GM21576 (cell line): ENCODE measurements at regions not wholly inside any gene's neighbourhood (a gene's known extent, or its start where the extent isn't known, plus 50 kb on each side); places are given as distances from the start of the nearest gene placed in this dataset.

Experiments used
- ATAC-seq: cut with Tn5 transposase; IDR thresholded peaks from one replicate; pipeline ENCODE4 v1.9.1; 2021; ENCODE audit warnings: mild to moderate bottlenecking, moderate library complexity; ENCODE audit not compliant: unreplicated experiment

DNA sequence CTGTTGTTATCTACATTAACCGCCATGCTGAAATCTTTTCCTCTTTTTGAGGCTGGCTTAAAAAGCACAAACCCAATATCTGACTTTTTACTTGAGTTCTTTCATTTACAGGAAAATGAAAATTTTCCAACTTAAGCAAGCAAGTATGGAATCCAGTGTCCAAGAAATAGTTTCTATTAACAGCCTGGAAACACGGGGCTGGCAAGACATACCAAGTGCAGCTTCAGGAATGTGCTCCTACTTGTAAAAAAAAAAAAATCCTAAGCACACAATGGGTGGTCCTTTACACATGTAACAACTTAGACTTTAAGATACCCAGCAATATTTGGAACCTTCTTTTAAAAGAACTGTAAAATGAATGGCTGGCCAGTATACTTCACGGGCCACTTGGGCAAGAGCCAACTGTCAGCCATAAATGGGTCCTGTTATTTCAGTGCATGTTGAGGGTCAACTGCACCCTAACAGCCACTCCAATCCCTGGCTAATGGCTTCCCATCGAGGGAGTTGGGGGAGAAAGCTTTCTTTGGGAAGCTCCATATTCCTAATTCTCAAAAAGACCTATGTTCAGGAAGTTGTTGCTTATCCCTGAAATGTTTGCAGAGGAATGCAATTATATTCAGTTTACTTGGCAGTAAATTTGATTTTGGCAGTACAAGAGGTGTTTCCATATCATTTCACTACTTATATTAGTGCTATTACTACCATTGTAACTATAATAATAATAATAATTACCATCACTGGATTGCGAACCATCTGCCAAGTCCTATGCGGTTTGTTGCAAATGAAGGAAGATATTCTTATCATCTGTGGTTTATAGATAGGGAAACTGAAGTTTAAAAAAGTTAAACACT, 236.4 kb upstream of the TMEM72 start:
- no peak for ATAC-seq

DNA sequence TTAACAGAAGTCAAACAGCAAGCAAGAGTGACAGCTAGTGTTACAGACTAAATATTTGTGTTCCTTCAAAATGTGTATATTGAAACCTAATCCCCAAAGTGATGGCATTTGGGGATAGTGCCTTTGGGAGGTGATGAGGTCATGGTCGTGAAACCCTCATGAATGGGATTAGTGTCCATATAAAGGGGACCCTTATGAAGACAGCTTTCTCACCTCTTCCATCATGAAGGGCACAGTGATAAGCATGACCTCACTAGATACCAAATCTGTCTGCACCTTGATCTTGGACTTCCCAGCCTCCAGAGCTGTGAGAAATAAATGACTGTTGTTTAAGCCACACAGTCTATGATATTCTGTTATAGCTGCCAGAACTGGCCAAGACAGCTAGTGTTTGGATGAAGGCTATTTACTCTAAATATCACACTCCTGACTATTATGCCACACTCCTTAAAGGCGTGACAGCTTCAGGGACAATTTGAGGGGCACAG, 235.7 kb upstream of the TMEM72 start:
- no peak for ATAC-seq

DNA sequence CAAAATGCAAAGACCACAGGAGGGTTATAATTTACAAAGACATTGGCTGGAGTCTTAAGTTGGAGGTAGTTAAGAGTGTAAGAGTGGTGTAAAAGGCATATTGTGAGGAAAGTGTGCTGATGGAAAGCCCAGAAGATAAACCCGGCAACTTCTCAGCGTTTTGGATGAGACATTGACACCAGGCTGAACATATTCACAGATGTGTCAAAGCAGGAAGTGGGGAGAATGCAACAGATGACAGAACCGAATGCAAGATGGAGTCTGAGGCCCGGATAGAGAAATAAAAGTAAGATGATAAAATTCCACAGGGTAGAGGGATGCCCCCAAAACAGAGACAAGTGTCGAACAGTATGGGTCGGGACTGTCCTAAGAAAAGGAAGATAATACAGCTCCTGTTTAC, 230.4 kb upstream of the TMEM72 start:
- ATAC-seq, result no peak

DNA sequence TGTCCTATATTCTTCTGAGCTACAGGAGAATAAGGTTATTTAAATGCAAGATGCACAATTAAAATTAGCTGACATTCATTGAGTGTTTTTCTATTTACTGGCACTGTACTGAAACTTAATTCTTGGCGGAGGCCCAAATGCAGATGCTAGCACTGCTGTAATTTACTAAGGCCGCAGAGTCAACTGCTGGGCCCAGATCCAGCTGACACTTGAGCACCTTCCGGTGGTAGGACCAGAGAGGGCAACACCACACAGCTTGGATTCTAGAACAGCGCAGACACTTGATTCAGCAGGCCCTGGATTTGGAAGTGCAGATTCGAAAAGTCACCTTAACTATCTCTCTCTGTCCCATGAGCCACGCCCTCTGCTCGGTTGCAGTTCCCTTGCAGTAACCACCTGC, 228.6 kb upstream of the TMEM72 start:
- no peak for ATAC-seq

DNA sequence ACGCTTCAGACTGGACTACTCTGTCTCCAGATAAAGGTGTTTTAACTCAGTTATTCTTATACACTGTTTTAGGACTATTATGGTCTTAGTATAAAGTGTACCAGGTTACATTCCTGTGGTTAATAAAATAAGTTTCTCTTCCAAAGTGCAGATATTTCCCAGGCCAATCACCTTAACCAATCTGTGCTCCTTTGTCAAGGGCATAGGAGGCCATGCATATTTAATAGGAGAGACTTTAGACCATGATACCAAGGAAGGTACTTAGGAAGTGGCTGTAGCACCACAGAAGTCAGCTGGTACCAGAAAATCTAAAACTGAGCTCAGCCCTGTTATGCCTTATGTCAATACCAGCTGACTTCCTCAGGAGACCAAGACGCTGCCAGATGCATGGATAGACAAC, 226.5 kb upstream of the TMEM72 start:
- no peak for ATAC-seq

DNA sequence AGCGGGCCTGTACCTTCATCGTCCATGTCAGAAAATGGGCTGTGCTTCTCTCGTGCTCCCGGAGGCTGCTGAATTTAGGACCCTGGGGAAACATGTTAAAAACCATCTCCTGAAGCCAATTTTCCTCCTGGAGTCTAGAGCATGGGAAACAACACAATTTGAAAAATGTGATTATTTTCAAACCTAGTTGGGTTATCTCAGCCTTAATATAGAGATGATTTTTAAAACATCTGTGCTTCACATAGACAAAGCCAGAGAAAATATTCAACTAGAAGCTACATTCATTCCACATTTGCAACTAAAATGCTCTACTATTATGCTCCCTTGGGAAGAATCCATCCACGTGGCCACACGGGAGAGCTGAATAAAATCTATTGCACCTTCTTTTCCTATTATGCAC, 225.9 kb upstream of the TMEM72 start:
- no peak for ATAC-seq

DNA sequence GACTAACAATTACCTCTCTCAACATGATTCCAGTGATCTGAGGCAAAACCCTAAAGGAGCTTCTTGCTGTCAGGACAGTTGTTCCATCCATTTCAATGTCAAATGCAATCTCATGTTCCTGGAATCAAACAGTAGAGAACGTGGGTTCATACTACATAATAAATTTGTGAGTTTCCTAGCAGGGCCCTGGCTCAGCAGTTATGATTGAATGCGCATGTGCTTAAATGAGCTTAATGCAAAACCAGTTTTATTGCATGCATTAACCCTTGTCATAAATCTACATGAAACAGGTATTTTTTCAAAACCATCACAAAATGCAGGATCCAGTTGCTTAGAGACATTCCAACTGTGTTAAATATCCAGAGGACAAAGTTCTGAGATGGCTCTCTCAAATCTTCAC, 225.4 kb upstream of the TMEM72 start:
- ATAC-seq, result no peak

DNA sequence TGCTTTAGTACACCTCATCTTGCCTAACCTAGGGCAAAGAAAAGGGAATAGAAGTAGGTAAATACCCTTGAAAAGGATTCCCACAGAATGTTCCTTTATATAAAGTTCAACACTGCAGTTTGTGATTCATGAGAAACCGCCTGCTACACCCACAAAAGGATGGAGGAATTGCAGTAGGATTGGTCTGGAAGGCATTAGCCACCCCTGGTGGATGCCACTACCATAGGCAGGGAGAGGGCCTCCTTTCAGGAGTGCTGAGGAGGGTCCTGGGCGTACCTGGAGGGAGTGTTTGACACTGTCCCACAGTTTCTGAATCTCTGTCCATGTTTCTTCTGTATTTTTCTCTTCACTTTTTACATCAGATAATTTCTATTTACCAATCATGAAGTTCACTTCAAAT, 221.8 kb upstream of the TMEM72 start:
- no peak for ATAC-seq

DNA sequence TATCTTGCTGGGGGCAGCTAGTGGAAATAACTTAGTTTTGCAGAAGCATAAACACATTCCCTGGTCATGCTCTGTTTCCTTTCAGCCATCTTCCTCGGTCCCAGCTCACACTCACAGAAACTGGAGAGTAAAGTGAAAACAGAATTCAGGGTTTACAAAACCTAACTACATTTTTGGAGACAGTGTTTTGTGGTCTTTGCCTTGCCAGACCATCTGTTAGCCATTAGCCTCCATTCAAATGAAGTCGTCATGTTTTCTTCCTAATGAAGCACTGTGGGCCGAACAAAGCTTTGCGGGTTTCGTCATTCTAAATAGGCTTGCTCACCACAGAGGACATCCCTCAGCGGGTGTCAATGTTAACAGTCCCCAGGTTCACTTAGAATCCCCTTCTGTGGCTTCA, 214.6 kb upstream of the TMEM72 start:
- ATAC-seq, result no peak

DNA sequence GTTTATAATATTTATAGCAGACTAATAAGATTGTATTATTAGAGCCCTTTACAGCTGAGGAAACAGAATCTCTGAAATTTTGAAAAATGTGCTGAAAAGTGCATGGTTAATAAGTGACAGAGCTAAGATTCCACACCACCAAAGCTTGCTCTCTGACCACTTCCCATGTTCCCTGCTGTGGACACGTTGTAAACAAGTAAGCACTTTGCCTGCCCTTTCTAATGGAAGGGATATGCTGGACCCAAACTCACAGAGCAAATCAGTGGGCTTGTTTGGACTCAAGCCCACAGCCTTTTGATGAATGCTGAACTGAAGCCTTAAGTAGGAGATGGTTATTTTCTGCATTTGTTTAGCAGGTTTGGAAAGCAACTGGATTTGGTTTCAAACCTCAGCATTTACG, 214.0 kb upstream of the TMEM72 start:
- no peak for ATAC-seq

DNA sequence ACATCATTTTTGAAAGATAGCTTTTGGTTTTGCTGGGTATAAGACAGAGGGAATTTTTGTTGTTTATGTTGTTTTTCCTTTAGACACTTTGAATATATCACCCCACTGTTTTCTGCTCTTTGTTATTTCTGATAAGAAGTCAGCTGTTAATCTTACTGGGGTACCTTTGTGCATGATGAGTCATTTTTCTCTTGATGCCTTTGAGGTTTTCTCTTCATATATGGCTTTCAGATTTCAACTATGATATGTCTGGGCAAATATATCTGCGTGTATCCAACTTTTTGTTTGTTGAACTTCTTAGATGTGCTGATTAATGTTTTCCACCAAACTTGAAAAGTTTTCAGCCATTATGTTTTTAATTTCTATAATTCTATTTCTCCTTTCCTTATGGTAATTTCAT, 208.6 kb upstream of the TMEM72 start:
- ATAC-seq, result no peak

DNA sequence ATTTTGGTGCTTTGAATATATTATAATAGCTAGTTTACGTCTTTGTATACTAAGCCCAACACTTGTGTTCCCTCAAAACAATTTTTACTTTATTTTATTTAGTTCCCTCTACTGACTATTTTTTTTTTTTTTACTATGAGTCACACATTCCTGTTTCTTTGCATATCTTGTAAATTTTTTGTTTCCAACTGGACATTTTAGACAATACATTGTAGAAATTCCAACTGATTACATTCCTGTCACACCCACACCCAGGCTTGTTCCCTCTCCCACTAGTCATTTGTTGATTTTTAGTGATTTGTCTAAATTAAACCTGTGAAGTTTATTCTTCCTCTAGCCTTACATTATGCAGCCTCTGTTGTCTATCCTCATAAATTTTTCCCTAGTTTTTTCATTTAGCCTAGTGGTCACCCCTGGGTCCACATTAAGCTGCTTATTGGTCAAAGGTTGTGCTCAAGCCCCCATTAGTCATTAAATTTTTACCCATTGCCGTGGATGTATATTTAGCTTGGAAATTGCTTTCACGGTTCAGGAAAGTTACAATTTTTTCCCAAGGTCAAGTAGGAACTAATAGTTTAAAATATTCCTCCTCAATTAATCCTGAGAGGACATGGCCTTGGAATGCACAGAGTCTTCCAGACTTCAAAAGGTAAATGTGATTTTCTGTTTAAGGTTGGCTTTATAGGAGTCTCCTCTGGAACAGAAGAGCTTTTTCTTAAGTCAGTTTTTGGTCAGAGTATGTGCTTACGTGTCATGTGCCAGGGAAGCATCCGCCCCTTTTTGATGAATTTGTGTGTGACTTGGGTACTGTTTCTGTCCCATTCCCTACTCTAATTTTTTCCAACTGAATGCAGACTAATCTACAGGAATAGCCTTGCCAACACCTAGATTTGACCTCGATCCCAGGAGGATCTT, 207.6 kb upstream of the TMEM72 start:
- ATAC-seq, result no peak

DNA sequence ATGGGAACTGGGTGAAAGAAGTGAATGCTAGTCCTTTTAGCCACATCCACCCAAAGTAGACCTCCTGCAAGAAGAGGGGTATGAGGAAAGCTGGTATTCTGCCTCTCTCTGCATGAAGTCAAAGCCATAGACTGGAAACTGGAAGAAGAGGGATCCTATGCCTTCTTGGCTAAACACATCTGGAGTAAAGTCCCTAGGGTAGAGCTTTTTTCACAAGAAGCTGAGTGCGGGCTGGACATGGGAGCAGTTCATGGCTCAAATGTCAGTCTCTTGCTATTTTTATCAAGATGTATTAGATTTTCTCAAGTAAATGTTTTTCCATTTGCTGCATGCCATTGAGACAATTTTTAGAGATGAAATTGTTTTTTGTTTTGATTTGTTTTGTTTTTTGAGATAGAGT, 206.5 kb upstream of the TMEM72 start:
- no peak for ATAC-seq

DNA sequence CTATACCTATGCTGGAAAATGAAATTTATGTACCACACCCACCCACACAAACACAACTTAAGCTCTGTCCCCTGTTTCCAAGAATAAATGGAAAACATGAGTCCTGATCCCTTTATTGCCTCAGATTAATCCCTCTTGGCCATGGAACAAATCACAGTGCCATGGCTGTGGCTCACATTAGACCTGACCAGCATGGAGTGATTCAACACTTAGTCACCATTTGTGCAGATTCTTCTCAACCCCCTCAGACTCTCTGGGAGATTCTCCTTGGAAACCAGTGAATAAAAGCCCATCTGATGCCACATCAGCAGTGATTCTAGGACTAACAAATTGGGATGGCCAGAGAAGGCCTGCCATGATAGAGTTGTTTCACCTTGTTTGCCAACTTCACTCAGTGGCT, 204.4 kb upstream of the TMEM72 start:
- no peak for ATAC-seq

DNA sequence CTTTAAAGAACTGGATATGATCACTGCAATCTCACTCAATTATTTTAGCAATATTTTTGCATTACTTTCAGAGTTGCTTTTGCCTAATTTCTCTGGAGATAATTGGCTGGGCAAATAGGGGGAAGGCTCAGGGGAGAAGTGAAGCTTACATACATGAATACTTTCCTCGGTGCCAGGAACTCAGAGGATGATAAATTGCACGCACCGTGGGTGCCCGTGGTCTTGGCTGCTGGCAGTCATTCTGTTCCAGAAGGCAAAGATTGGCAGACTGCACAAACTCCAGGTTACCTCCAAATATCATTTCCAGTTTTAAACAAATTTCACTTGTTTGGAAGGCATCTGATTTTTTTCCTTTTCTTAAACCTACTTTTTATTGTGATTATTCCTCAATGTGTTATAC, 197.8 kb upstream of the TMEM72 start:
- no peak for ATAC-seq

DNA sequence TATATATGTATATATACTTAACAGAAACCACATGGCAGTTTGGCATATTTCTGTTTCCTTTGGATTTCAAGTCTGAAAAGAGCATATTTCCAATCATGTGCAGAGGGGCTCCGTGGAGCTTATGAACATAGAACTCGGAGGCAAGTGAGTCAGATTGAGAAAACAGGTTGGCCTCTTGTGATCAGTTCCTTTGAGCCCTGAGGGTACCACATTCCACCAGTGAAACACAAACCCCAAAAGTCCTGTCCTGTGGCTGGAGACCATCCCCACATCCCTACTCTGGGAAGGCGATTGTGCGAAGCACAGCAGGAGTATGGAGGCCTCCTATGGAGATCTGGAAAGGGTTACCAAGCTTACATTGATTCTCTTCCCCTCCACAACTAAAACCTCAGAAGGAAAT, 196.7 kb upstream of the TMEM72 start:
- no peak for ATAC-seq

DNA sequence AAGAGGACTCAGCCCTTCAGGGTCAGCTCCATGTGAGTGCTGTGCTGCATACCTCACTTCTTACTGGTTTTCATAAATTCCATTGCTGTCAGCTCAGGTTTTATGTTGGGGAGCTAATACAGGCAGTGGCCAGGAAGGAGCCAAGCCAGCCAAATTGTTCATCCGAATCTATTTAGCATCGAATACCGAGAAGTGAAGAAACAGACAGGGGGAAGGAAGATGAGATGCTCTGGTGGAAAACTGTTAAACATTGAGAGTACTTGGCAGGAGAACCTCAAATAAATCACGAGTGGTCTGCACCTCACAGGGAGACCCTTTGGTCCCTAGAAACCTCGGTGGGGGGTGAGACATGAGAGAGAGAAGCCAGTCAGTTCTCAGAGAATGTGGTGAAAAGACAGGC, 196.0 kb upstream of the TMEM72 start:
- no peak for ATAC-seq

DNA sequence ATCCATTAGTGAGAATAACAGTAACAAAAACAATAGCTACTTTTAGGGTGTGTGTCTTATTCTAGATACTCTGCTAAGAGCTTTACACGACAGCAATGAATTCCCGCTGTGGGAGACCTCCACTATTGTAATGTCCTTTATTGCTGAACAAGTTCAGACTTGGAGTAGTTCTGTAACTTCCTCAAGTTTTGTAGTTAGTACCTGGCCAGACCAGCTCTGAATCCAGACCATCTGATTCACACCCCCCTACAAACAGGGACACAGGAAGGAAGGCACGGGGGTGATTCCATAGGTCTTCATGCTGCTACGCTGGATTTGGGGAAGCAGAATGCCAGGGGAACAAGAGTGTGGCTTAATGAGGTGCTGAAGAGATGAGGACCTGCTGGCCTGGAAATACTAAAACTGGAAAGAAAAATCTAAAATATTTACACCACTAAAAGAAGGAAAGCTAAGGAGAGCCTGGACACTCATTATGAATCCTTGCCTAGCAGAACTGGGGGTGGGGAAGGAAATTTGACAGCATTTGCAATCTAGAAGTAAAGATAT, 194.6 kb upstream of the TMEM72 start:
- ATAC-seq, result no peak

DNA sequence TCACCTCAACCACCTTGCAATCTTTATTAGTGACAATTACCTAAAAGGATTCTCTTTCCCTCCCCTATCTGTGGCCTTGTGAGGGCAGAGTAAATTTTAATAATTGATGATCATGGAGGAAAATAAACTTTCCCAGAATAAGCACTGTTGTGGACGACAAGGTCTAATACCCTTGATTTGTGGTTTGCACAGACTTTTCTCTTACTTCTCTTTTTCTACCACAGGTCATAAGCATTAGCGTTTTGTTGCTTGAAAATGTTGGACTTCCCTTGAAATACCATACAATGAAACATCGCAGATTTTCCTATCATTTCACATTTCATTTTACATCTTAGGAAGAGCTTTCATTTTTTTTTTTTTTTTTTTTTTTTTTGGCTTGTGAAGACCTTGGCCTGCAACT, 188.1 kb upstream of the TMEM72 start:
- ATAC-seq, result peak; percentile 37

DNA sequence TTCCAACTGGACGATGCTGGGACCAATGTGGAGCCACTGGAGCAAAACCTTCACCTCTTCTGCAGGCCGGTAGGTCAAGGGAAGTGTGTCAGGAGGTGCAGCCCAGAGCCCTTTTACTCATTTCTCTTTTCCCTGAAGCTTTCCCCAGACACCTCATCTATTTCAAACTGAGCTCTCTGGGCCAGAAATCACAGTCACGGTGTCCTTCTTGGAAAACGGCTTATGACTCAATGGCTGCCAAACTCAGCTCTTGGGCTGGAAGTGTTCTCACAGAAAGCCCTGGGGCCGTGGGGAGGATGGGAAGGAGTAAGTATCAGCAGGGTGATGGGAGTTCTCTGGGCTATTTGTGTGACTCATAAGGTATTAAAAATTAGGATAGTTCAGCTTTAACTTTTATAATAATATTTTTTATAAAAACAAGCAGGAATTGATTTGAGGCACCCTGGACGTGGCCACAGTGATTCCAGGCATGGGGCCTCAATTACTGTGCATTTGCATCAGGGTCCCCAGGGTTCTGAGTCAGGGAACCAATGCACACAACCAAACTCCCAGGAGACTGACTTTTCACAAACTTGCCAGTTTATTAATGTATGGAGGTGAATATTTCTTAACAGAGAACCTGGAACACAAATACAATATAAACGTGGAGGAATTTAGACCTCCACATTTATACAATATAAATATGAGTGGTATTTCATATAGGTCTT, 187.4 kb upstream of the TMEM72 start:
- no peak for ATAC-seq
